ENCODE measurements at regions not wholly inside any gene's neighbourhood (a gene's known extent, or its start where the extent isn't known, plus 50 kb on each side); places are given as distances from the start of the nearest gene placed in this dataset.

GRCh38 chr12:18207266-18207665 is 54.1 kb upstream of the PIK3C2G start:
- no peak for DNase-seq

- DNase-seq, result no peak
Measured at GRCh38 chr12:18206198-18206597, 55.1 kb upstream of the PIK3C2G start.

DNA sequence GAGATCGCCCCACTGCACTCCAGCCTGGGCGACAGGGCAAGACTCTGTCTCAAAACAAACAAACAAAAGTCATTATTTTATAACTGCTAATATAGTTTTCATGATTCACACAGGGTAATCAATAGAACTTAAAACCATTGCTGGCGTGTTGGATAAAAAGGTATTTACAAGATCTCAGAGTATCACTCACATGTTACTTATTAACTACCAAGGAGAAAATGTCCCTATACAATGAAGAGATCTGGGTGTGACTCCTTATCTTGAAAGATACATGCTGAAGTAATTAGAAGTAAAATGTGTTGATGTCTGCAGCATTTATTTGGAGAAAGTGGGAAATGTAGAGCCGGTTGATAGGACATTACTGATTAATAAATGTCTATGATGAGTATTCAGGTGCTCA is 57.3 kb upstream of the PIK3C2G start:
- DNase-seq, result no peak

DNA sequence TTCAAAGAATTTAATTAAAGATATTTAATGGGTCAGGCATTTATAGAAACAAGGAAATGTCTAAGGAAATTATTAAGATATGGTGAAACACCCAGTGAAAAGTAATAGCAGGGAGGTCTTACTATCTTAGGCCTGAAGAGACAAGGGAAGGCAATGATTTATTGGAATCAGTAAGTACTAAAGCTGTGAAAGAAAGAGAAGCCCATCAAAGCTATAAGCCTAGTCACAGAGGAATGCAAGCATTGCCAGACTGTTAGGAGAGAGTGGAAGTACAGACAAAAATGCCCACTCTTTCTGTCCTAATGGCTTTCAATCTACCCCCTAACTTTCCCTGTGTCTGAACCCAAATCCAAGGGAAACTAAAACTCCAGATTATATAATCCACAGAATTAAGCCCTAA is 69.2 kb upstream of the PIK3C2G start:
- DNase-seq, result no peak

DNA sequence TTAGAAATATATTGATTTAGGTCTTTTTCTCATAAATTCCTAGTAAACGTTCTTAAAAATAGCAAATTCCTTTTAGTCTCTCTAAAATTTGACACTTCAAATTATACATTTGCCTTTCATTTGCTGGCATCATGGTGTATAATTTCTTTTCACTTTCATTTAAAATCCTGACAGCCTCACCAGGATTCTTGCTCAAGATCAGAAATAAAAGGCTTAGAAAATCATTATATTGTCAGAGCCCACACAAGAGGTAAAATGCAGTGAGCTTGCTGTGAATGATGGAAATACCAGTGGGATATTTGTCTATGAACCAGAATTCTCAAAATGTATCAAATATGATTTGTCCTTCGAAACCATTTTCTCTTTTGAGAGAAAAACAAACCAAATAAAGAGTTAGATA is 78.2 kb upstream of the PIK3C2G start:
- DNase-seq, result no peak

DNA sequence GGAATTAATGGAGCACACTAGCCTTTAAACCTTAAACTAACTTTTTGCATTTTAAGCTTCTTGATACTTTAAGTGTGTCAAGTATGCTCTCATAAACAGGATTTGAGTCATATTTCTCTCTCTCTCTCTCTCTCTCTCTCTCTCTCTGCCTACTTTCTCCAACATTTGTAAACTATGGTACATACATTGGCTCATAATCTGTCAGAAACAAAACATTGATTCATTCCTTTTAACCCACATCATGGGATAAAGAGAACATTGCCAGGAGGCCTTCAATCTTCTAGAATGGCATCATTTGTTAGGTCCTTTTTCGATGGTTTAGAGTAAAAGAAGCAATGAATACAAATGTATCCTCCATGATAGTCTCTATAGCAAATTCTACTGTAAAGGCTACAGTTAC is 81.6 kb upstream of the RERGL start:
- no peak for DNase-seq

DNA sequence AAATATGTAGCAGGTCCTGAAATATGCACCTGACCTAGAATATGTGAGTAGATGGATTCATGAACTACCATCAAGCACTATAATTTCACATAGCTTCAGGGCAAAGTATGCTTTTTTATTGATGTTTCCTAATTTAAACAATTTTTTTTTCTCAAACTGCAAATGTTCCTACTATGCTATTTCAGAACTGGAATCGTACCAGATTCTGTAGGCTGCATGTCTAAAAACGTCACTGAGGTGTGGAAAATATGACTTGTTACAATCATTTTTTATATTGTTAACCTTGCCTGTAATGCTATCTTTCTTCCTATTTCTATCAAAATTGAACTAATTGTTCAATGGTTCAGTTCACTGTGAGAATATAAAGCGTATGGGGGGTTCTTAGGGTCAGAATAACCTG is 78.0 kb upstream of the RERGL start:
- DNase-seq, result no peak

DNA sequence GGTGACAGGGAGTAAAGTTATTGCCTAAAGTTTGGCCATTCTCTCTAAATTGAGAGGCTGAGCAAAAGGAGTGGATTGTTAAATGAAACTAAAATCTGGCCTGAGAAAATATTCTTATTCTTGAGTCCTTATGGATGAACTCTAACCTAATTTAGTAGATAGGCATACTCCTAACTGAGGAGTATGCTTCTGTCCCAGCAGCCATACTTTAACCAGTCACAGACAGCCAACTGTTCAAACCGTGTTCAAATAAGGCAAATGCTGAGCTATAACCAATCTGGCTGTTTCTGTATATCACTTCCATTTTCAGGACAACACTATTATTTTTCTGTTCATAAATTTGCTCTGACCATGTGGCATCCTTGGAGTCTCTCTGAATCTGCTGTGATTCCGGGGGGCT is 75.9 kb upstream of the RERGL start:
- DNase-seq, result no peak

DNA sequence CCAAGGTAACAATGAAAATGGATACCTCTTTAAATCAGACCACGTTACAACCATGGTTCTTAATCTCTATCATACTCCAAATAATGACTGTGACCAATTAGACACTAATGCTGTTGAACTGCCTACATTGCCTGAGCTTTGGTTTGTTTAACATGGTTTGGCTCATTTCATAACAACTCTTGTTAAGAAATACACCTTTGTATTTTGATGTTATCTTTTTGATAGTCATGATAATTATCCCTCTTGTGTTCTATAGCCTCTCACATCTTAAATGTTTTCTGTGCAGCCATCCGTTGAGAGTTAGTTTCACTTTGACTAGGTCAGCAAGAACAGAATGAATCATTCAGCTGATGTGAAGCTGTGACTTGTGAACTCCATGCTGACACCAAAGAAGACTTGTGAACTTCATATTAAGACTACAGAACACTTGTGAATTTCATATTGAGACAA is 75.5 kb upstream of the RERGL start:
- peak in 1 of 2 donors; percentile 12 for DNase-seq

GRCh38 chr12:18160901-18161300 is 70.9 kb upstream of the RERGL start:
- no peak for DNase-seq

DNA sequence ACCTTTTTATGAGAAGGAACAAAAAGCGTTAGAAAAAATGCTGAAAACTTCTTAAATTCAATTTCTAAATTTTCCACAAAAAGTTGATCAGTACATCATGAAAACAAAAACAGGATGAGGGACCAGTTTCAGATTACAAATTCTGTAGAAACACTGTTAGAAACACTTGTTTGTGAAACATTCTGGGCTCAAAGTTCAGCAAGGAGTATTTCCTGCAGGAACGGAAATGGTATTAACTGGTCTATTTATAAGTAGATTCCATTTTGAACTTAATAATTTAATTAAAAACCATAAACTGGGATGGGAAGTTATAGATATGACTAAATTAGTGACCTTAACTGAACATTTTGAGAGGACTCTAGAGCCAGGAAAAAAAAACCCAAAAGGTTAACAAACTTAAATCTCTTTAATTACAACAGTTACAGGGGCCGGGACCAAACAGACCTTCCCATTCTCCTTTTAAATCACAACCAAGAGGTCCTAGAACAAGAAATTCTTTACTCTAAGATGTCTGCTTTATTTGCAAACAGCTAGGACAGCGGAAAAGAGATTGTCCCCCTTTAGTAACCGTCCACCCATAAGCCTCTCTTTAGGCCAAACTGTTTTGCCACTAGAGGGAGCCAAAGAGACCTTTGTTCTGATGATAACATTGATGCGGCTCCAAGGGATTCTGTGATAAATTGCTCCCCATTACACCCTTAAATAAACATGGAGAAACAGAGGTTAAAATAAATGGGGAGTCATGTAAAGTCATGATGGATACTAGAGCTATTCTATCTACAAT is 69.0 kb upstream of the RERGL start:
- DNase-seq, result peak in 1 of 2 donors; percentile 66

GRCh38 chr12:18153826-18154225 is 63.8 kb upstream of the RERGL start:
- DNase-seq, result no peak

GRCh38 chr12:18151036-18151435 is 61.0 kb upstream of the RERGL start:
- DNase-seq, result no peak

GRCh38 chr12:18148961-18149360 is 59.0 kb upstream of the RERGL start:
- DNase-seq, result no peak

- peak; percentile 75 for DNase-seq
Measured at GRCh38 chr12:18146363-18146762, 56.4 kb upstream of the RERGL start.

DNA sequence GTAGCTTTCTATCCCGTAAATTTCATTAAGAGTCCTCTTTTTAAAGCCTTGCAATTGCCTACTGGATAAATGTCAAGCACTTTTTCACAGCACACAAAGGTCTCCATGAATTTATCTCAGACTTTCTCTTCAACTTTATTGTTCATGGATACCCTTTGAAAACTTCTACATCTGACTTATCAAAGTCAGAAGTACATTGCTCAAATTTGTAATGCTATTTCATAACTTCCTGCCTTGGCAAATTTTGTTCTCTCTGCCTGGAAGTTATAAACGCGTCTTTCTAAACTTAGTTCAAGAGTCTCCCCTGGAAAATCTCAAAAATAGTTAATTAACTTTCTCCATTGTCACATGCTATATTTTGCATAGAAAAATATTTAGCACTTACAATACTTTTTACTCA is 55.9 kb upstream of the RERGL start:
- DNase-seq, result peak; percentile 35 to 66

DNA sequence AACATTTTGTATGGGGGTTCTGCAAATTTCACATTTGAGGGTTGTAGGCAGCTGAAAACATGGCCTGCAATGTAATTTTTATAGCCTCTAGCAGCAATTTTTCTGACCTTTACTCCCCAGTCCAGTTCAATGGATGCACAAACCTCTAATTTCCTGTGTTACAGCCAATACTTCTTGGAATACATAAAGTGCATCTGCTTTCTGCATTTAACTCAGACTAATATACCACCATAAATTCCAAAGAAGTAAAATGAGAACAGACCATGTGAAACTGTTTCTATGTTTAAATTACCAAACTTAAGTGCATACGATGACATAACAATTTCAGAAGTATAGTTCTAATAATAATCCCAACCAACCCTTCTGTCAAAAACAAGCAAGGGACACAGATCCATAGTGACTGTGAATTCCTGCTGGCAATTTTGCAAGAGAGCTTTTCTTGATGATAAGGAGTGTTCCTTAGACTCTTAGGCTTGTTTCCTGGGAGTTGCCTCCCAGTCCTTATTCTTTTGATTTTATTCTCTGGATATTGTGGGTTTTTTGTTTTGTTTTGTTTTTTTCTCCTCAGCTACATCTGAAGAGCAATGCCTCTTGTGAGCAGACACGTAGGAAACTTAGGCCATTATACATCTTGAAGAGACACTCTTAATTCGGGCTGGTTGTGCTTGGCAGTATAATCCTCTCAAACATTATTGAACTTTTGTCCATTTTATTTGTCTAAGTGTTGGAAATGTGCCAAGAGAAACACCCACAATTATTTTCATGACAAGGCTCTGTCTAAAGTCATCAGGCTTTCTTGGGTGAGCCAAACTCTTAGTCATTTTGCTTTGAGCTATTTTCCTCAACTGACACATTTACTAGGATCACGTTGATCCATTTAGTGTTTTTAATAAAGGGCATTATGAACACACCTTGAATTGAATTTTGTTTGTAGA is 51.3 kb upstream of the RERGL start:
- no peak for DNase-seq

- DNase-seq, result peak; percentile 34 to 82
Measured at GRCh38 chr12:18139989-18140596, 50.1 kb upstream of the RERGL start.

All from inflammatory macrophage treated with lipopolysaccharide for 1 hour (primary cell).